Naive thymus-derived CD4-positive, alpha-beta T cell (primary cell): ENCODE measurements at regions not wholly inside any gene's neighbourhood (a gene's known extent, or its start where the extent isn't known, plus 50 kb on each side); places are given as distances from the start of the nearest gene placed in this dataset.
A peak's percentile ranks its signal among the peaks of the same experiment; 100 is the strongest.

ENCODE experiments used
- ATAC-seq: fragments of 150-1000 bp; cut with Tn5 transposase; 2 replicates; pipeline ENCODE4 v1.10.0; 2021; ENCODE audit warnings: mild to moderate bottlenecking, moderate library complexity
- CTCF ChIA-PET: fragments of 350-600 bp; sonication (Branson Sonifier 250); formaldehyde crosslinking; loops from one replicate; lab custom pipeline; 2021; ENCODE audit warnings: antibody characterized with exemption; lab: Charles Lee
- POLR2A ChIA-PET: fragments of 350-600 bp; sonication (Branson Sonifier 250); formaldehyde crosslinking; loops from one replicate; lab custom pipeline; 2021; ENCODE audit warnings: antibody characterized with exemption, inconsistent platforms; lab: Charles Lee
- DNase-seq, 9 donors: peaks; one replicate each; pipeline versions ENCODE4 v3.0.0 to v3.0.0-alpha.2; 2020 to 2022; ENCODE audit warnings: mixed read lengths in 1 of 9
- H3K27ac ChIP-seq: one replicate; pipeline ENCODE4 v1.7.0; 2013; ENCODE audit warnings: mild to moderate bottlenecking, low read depth, low read length, moderate library complexity
- H3K27me3 ChIP-seq, 2 donors: one replicate each; pipeline ENCODE4 v1.7.0; 2013; ENCODE audit warnings: low read length in 2 of 2, mild to moderate bottlenecking in 2 of 2, moderate library complexity in 2 of 2; ENCODE audit not compliant: control insufficient read depth in 2 of 2, insufficient read depth in 2 of 2
- H3K36me3 ChIP-seq, 3 experiments: 1 replicate in 2 of 3; 2 replicates in 1 of 3; pipeline ENCODE4 v1.7.0; 2013; ENCODE audit warnings: low read length in 3 of 3, mild to moderate bottlenecking in 3 of 3, moderate library complexity in 1 of 3; ENCODE audit not compliant: insufficient read depth in 3 of 3, control insufficient read depth in 2 of 3
- H3K4me1 ChIP-seq, 2 donors: one replicate each; pipeline ENCODE4 v1.7.0; 2013; ENCODE audit warnings: low read length in 2 of 2, mild to moderate bottlenecking in 2 of 2, moderate library complexity in 1 of 2; ENCODE audit not compliant: control insufficient read depth in 2 of 2, insufficient read depth in 2 of 2
- H3K4me3 ChIP-seq: 2 replicates; pipeline ENCODE4 v1.7.0; 2013; ENCODE audit warnings: mild to moderate bottlenecking, low read length
- H3K9me3 ChIP-seq, 3 experiments: 1 replicate in 2 of 3; 2 replicates in 1 of 3; pipeline ENCODE4 v1.7.0; 2013; ENCODE audit warnings: low read length in 3 of 3; ENCODE audit not compliant: control insufficient read depth in 2 of 3
- H3K27ac Mint-ChIP-seq, 9 donors: one replicate each; pipeline ENCODE4 v1.8.0; 2020 to 2022; ENCODE audit warnings: mixed read lengths in 9 of 9, mild to moderate bottlenecking in 8 of 9, moderate library complexity in 5 of 9, inconsistent platforms in 2 of 9
- H3K27me3 Mint-ChIP-seq, 5 donors: one replicate each; pipeline ENCODE4 v1.8.0; 2021 to 2022; ENCODE audit warnings: mixed read lengths in 5 of 5, mild to moderate bottlenecking in 1 of 5
- H3K36me3 Mint-ChIP-seq, 5 donors: one replicate each; pipeline ENCODE4 v1.8.0; 2020 to 2022; ENCODE audit warnings: mixed read lengths in 5 of 5, mild to moderate bottlenecking in 3 of 5, inconsistent platforms in 1 of 5
- H3K4me1 Mint-ChIP-seq, 7 donors: one replicate each; pipeline ENCODE4 v1.8.0; 2020 to 2022; ENCODE audit warnings: mixed read lengths in 7 of 7, mild to moderate bottlenecking in 3 of 7, inconsistent platforms in 1 of 7
- H3K4me3 Mint-ChIP-seq, 10 donors: one replicate each; pipeline ENCODE4 v1.8.0; 2020 to 2022; ENCODE audit warnings: mild to moderate bottlenecking in 10 of 10, mixed read lengths in 10 of 10, moderate library complexity in 6 of 10, inconsistent platforms in 2 of 10
- H3K9me3 Mint-ChIP-seq, 11 donors: one replicate each; pipeline ENCODE4 v1.8.0; 2020 to 2022; ENCODE audit warnings: mixed read lengths in 11 of 11, mild to moderate bottlenecking in 4 of 11, inconsistent platforms in 1 of 11, moderate library complexity in 1 of 11
- intact Hi-C, 2 donors: fragments of 100-400 bp; cut with micrococcal nuclease; formaldehyde crosslinking; loops; one replicate each; pipeline ENCODE4 v1.15.1; 2023

GRCh38 chr10:93199191-93199751 is 125.6 kb downstream of the CYP26A1 start:
- no peak overlapping the region for H3K27ac ChIP-seq
- DNase-seq = no peak
- Mint-ChIP-seq H3K36me3 (no peaks in the 10 kb centered on the region), H3K27me3 (peaks cover 0 to 44% (median 10%) of the 10 kb centered on the region in 5 donors), H3K27ac (peak overlapping the region in 1 of 9 donors; percentile 82), H3K4me1 (peaks cover 7 to 19% (median 15%) of the 10 kb centered on the region in 7 donors), H3K9me3 (no peaks in the 10 kb centered on the region), H3K4me3 (peak overlapping the region in 8 of 10 donors; percentile 16 to 84 (median 60))
- H3K36me3 ChIP-seq = no peaks in the 10 kb centered on the region
- CTCF ChIA-PET = no interaction called here
- no peaks in the 10 kb centered on the region for H3K27me3 ChIP-seq
- H3K4me1 ChIP-seq = peaks cover 0 to 4% of the 10 kb centered on the region in 2 donors
- POLR2A ChIA-PET = no interaction called here
- H3K4me3 ChIP-seq = no peak overlapping the region
- H3K9me3 ChIP-seq = no peaks in the 10 kb centered on the region
- peak; percentile 69 for ATAC-seq
- intact Hi-C loops = no loop called here

- peaks cover 0 to 2% (median 0%) of the 10 kb centered on the region in 7 donors for H3K4me1 Mint-ChIP-seq
- ATAC-seq (no peak), DNase-seq (no peak)
- Histone ChIP-seq H3K27ac (no peak overlapping the region), H3K36me3 (no peaks in the 10 kb centered on the region), H3K4me1 (no peaks in the 10 kb centered on the region), H3K27me3 (no peaks in the 10 kb centered on the region), H3K4me3 (no peak overlapping the region), H3K9me3 (no peaks in the 10 kb centered on the region)
- H3K27ac Mint-ChIP-seq = no peak overlapping the region
- no peak overlapping the region for H3K4me3 Mint-ChIP-seq
- intact Hi-C loops = no loop called here
- H3K36me3 Mint-ChIP-seq = no peaks in the 10 kb centered on the region
- POLR2A ChIA-PET = no interaction called here
- CTCF ChIA-PET = no interaction called here
- no peaks in the 10 kb centered on the region for H3K9me3 Mint-ChIP-seq
- H3K27me3 Mint-ChIP-seq = peaks cover 0 to 16% (median 0%) of the 10 kb centered on the region in 5 donors
Observed at GRCh38 chr10:93204494-93205485, 131.1 kb downstream of the CYP26A1 start.

- H3K36me3 Mint-ChIP-seq = no peaks in the 10 kb centered on the region
- ChIA-PET CTCF (no interaction called here), POLR2A (no interaction called here)
- peaks cover 0 to 3% (median 0%) of the 10 kb centered on the region in 5 donors for H3K27me3 Mint-ChIP-seq
- no peak overlapping the region for H3K27ac Mint-ChIP-seq
- Histone ChIP-seq H3K36me3 (no peaks in the 10 kb centered on the region), H3K27ac (no peak overlapping the region), H3K27me3 (no peaks in the 10 kb centered on the region), H3K9me3 (no peaks in the 10 kb centered on the region), H3K4me1 (no peaks in the 10 kb centered on the region), H3K4me3 (no peak overlapping the region)
- H3K4me1 Mint-ChIP-seq = no peaks in the 10 kb centered on the region
- DNase-seq (no peak), ATAC-seq (no peak)
- H3K9me3 Mint-ChIP-seq = no peaks in the 10 kb centered on the region
- intact Hi-C loops = no loop called here
- H3K4me3 Mint-ChIP-seq = no peak overlapping the region
Observed at GRCh38 chr10:93206652-93207051, 133.0 kb downstream of the CYP26A1 start.

- Mint-ChIP-seq H3K4me1 (no peaks in the 10 kb centered on the region), H3K36me3 (no peaks in the 10 kb centered on the region), H3K9me3 (no peaks in the 10 kb centered on the region), H3K27me3 (no peaks in the 10 kb centered on the region), H3K4me3 (no peak overlapping the region), H3K27ac (no peak overlapping the region)
- DNase-seq (no peak), ATAC-seq (no peak)
- ChIA-PET POLR2A (no interaction called here), CTCF (no interaction called here)
- H3K27me3 ChIP-seq = no peaks in the 10 kb centered on the region
- no peak overlapping the region for H3K4me3 ChIP-seq
- H3K27ac ChIP-seq = no peak overlapping the region
- intact Hi-C loops = no loop called here
- no peaks in the 10 kb centered on the region for H3K9me3 ChIP-seq
- no peaks in the 10 kb centered on the region for H3K4me1 ChIP-seq
- H3K36me3 ChIP-seq = no peaks in the 10 kb centered on the region
Observed at GRCh38 chr10:93208717-93209464, 135.2 kb downstream of the CYP26A1 start.

GRCh38 chr10:93211991-93212390 is 138.3 kb downstream of the CYP26A1 start:
- no peak overlapping the region for H3K27ac Mint-ChIP-seq
- intact Hi-C loops = no loop called here
- POLR2A ChIA-PET = no interaction called here
- H3K27me3 Mint-ChIP-seq = no peaks in the 10 kb centered on the region
- CTCF ChIA-PET = no interaction called here
- Histone ChIP-seq H3K36me3 (no peaks in the 10 kb centered on the region), H3K27ac (no peak overlapping the region), H3K4me3 (no peak overlapping the region), H3K4me1 (no peaks in the 10 kb centered on the region), H3K9me3 (no peaks in the 10 kb centered on the region), H3K27me3 (no peaks in the 10 kb centered on the region)
- no peaks in the 10 kb centered on the region for H3K4me1 Mint-ChIP-seq
- DNase-seq (no peak), ATAC-seq (no peak)
- peaks cover 0 to 1% (median 0%) of the 10 kb centered on the region in 11 donors for H3K9me3 Mint-ChIP-seq
- H3K4me3 Mint-ChIP-seq = no peak overlapping the region
- H3K36me3 Mint-ChIP-seq = no peaks in the 10 kb centered on the region

GRCh38 chr10:93215312-93215711 is 141.6 kb downstream of the CYP26A1 start:
- H3K27ac ChIP-seq = no peak overlapping the region
- H3K9me3 ChIP-seq = no peaks in the 10 kb centered on the region
- no peaks in the 10 kb centered on the region for H3K36me3 ChIP-seq
- intact Hi-C loops = no loop called here
- no peak overlapping the region for H3K27ac Mint-ChIP-seq
- H3K4me1 ChIP-seq = no peaks in the 10 kb centered on the region
- no peak for ATAC-seq
- DNase-seq = no peak
- ChIA-PET POLR2A (no interaction called here), CTCF (no interaction called here)
- H3K9me3 Mint-ChIP-seq = peaks cover 0 to 2% (median 0%) of the 10 kb centered on the region in 11 donors
- no peak overlapping the region for H3K4me3 ChIP-seq
- no peaks in the 10 kb centered on the region for H3K36me3 Mint-ChIP-seq
- H3K27me3 ChIP-seq = no peaks in the 10 kb centered on the region
- peaks cover 0 to 7% (median 0%) of the 10 kb centered on the region in 5 donors for H3K27me3 Mint-ChIP-seq
- no peak overlapping the region for H3K4me3 Mint-ChIP-seq
- no peaks in the 10 kb centered on the region for H3K4me1 Mint-ChIP-seq
